GM21576 (cell line): ENCODE measurements at regions not wholly inside any gene's neighbourhood (a gene's known extent, or its start where the extent isn't known, plus 50 kb on each side); places are given as distances from the start of the nearest gene placed in this dataset.

Source experiments
- ATAC-seq: cut with Tn5 transposase; IDR thresholded peaks from one replicate; pipeline ENCODE4 v1.9.1; 2021; ENCODE audit warnings: mild to moderate bottlenecking, moderate library complexity; ENCODE audit not compliant: unreplicated experiment

DNA sequence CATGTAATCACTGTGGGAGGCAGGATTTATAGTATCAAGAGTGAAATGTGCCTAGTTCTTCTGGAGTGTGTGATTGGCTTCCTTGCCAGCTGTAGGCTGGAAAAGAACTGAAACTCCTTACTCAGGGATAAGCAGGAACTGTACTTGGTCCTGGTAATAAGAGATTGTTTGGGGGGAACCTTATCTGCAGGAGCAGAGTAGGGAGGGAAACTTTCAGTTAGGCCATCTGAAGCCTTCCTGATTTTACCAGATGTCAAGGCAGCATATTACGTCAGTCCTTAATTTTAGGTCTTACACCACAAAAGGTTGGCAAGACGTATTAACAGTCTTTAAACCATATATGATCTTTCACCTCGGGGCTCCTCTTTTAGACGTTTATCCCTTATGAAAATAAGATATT lies 231.5 kb upstream of the FMR1 start:
- ATAC-seq = no peak

DNA sequence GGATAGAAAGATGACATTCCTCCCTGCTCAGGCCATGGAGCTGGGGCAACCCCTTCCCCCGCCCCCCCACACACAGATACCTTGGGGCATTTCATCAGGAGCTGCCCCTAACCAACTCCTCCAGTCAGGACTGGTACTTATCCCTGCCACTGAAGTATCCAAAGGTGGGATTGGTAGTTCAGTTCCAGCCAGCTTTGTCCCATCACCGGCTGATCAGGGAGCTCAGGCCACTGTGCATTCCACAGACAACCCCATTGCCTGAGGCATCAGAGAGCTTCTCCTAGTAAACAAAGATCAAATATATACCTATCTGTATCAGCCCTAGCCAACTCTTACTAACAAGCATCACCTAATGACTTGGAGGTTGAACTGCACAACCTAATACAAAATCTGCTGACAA lies 218.2 kb upstream of the FMR1 start:
- no peak for ATAC-seq

DNA sequence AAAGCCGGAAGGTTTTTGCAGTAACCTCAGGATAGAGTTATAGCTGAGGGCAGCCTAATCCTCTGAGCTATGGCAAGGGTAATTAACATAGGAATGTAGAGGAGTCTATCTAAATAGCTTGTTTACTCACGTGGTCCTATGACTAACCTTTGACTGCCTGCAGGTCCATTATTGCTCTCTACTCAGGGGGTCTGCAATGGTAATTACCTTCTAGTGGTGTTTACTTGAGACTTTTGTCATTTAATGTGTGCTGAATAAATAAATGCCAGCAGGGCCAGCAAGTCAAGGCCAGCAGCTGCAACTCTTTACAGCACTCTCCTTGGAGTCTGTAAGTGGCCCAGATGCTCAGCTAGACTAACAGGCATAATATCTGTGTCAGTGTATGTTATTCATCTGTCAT lies 212.7 kb upstream of the FMR1 start:
- no peak for ATAC-seq

DNA sequence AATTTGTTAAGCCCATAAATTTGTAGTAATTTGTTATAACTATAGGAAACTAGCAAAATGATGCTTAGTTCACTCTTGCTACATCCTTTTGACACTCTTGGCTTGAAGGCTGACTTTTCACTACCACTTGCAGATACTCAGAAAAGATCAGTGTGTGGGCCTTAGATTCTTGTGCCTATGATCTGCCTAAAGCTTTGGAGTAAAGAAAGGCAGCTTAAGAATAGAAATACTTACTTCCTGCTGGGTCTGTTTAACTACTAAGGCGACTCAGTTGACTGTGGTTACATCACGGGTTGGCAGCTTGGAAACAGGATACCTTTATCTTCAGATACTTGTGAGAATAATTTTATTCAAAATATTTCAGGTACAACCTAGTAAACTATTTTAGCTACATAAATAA lies 201.4 kb upstream of the FMR1 start:
- no peak for ATAC-seq

DNA sequence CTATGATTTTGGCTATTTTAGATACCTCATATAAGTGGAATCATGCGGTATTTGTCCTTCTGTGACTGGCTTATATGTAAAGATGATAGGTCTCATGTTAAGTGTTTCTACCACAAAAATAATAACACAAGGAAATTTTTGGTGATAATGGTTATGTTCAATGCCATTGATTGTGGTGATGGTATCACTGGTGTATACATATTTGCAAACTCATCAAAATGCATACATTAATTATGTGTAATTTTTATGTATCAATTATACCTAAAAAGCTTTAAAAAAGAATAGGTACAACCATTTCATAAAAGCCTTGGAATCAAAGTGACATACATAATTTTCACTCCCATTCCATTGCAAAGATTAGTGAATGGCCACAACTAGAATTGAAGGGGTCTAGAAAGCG lies 178.3 kb upstream of the FMR1 start:
- no peak for ATAC-seq

DNA sequence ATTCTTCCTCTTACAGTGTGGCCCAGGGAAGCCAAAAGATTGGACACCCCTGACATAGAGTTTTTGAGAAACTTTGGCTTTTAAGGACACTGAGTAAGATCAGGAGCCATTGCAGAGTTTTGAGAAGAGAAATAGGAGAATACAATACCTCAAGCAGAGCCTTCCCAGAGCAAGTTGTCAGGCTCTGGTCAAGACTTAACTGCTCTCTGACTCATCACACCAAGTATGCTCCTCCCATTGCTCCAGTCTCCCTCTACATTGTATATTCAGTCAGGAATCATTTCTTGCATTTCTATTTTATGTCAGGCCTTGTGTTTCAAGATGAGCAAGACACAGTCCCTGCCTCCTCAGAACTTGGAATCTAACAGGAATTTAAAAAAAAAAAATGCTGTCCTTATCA lies 176.4 kb upstream of the FMR1 start:
- no peak for ATAC-seq

DNA sequence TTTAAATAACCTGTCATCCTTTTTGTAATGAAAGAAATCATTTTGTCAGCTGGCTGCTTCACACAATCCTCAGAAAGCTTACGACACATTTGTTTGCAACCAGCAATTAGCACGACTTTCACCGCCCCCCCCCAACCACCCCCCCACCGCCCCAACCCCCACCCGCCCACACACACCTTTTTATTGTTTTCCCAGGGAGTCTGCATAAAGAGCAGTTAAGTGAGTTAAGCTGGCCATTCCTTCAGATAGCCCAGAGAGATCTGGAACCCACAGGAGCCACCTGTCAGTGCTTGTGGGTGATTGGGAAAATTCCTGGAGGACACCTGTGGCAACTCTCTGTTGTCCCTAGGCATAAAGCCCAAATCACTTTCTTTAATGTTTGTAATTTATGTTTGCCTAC lies 175.7 kb upstream of the FMR1 start:
- ATAC-seq = no peak

DNA sequence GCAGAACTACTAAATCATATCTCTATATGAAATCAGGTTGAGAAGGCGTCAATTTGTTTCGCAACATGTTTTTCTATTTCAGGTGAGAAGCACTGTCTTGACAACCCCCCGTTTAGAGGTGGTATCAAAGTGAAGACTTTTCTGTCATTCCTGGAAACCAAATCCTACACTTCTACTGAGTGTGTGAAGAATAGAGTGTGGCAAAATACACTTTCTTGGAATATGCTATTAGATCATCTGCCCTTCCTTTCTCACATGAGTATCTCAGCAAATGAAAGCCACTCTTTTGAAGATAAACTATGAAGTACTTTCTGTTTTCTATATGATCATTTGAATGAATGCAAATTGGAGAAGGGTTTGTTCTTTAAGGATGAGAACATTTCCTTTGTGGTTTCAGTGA lies 174.0 kb upstream of the FMR1 start:
- no peak for ATAC-seq

DNA sequence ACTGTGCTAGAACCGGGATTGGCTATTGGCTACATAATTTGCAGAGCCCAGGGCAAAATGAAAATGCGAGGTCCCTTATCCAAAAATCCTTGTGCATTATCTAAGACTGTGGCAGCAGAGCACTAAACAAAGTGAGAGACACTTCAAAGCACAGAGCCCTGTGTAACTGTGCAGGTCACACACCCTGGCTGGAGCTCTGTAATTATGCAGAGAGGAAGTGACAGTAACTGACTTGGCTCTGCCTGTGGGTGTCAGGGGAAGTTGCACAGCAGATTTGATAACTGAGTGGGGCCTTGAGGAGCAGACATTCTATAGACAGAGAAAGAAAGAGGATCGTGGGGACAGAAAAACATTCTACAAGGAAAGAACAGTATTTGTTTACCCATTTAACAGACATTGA lies 173.5 kb upstream of the FMR1 start:
- ATAC-seq = no peak

DNA sequence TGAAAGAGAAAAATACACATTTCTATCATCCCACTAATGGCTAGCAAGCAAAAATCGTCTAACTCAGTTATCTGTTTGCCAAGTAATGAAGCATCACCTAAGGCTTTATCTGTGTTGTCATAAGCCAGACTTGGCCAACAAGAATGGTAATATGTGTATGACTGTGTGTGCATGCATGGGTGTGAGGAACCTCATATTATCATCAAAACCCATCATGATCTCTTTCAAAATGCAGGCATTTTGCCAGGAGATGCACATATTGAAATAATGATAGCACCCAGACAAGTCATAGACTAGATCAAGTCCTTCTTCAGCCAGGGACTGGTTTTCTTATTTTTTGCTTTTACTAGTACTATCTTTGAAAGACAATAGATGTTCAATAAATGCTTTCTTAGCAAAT lies 172.5 kb upstream of the FMR1 start:
- no peak for ATAC-seq

DNA sequence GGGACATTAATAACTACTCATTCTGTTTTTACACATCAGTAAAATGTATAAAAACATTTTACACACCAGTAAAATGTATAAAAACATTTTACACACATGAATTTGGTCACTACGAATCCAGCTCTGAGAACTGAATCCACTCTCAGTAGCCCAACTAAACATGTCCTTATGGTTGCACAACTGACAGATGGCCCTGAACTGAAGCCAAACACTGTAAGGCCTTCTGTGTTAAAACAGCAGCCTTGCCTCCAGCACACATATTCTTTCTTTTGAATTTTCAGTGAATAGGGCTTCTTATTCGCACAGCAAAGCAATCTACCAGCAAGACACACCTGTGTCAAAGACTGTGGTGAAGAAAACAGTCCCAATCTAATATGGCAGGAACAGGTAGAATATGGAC lies 169.9 kb upstream of the FMR1 start:
- ATAC-seq = no peak

DNA sequence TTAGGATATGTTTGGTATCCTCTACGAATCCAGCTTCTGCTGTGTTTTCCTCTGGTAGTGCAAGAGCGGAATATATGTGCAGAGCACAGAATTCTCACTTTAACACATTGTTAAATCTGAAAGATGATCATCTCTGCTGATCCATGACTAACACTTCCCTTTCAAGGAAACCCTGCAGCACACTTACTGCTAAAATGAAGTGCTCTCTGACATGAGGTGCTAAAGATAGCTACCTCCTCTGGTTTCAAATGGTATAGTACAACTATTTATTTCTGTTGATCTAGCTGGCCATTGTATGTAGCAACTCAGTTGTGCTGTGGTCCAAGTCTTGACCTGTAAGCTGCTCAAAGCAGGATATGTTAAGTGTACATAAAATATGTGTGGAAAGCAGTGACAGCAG lies 162.4 kb upstream of the FMR1 start:
- ATAC-seq = no peak

DNA sequence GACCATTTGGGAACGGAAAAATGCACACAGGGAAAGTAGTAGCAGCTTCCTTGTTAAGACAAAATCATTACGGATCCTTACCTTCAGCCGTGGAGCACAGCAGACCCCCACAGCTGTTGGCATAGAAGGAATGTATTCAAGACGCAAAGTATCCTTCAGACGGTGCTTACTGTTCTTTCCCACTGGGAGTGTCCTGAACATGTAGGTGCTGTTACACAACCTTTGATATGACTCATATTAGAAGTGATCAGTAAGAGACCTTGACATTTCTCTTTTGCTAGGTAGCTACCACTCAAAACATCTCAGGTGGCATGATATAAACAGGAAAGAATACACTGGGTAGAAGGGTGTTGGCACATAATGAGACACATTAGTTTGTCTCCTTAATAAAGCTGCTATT lies 154.0 kb upstream of the FMR1 start:
- no peak for ATAC-seq

DNA sequence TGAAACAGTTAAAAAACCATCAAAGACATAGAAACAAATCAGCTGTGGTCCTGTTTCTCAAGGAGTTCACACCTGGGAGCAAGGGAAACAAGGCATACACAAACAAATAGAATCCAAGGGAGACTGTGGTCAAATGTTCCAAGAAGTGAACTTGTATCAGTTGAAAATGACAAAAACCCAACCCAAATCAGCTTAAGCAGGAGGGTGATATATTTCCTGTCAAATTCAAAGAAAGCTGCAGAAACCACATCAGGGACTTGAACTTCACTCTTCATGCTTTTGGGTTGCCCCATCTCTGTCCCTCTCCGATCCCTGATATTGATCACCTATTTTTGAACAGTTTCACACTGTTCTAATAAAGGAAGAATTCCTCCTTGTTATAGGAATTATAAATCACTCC lies 148.6 kb upstream of the FMR1 start:
- ATAC-seq = no peak

DNA sequence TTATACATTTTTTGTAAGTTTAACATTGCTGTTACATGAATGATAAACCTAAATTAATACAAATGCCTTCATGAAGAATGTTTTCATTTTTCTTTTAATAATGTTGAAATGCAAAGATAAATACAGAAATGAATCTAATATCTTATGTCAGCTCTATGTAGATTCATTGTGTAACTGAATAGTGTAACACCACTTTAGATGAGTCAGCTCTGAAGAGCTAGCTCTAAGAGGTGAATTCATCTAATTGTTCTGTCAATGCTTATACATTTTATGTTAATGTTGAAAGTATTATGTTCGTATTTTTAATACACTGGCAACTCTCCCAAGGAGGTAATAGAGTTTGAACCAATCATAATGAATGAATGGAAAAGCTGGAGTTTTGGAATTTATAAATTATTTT lies 146.9 kb upstream of the FMR1 start:
- ATAC-seq = no peak

DNA sequence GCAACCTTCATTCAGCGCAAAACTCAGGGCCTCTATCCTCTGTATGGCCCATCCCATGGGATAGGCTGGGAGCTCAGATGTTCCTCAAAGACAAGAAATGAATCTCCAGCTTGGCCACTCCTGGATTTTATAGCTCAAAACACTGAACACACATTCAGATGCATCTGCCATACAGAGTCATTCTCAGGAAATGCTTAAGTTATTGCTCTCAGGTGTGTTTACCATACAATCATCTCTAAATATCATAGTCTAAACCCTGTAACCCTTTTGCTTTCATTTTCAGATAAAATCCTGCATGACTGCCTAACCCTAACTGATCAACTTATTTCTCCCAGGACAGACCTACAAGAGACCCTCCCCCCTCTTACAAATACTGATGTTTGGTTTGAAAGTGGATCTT lies 140.9 kb upstream of the FMR1 start:
- ATAC-seq = no peak

DNA sequence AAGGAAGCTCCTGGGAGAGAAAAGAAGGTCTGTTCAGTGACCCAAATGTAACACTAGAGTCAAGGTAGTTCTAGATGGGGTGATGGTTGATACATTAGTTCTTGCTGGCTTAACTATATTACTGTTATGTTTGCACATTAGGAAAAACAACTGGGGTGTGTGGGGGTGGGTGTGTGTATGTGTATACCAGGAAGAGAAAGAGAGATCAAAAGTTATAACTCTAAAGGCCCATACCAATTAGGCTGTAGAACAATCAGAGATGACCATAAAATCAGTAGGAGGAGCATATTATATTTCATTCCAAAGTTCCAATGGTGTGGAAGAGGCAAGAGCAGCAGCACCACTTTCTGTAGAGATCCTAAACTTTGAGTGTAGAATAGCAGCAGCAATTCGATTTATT lies 134.7 kb upstream of the FMR1 start:
- ATAC-seq = no peak

DNA sequence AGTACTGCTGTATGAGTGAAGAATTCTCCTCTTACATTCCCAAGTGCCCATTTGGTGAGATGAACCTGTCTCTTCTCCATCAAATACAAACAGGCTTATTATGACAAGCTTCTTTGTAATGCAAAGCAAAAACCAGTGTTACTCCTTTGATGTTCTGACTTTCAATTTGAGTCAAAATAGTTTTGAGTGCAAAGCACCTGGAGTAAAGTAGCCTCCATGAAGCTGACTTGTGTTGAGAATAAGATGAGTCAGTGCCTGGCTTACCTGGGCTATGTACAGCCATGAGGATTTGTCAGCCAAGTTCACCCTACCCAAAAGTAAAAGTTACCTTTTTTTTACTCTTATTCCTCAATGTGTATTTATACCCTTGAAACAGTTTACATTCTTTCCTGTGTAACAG lies 132.5 kb upstream of the FMR1 start:
- ATAC-seq = no peak

DNA sequence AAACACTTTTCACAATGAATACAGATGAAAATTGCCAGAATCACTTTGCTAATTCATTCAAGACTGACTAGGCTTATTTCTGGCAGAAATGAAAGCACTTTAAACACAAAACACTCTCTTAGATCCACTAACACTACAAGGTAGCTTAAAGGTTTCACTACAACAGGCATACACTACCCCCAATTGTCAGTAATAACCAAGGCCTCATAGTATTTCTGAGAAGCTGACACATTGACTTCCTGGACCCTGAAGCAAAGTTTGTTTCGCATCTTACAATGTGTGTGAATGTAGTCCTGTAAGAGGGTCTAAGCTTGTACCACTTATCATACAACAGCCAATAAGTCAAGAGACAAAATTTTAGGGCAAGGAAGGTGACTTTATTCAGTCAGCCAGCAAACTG lies 129.9 kb upstream of the FMR1 start:
- ATAC-seq = no peak

DNA sequence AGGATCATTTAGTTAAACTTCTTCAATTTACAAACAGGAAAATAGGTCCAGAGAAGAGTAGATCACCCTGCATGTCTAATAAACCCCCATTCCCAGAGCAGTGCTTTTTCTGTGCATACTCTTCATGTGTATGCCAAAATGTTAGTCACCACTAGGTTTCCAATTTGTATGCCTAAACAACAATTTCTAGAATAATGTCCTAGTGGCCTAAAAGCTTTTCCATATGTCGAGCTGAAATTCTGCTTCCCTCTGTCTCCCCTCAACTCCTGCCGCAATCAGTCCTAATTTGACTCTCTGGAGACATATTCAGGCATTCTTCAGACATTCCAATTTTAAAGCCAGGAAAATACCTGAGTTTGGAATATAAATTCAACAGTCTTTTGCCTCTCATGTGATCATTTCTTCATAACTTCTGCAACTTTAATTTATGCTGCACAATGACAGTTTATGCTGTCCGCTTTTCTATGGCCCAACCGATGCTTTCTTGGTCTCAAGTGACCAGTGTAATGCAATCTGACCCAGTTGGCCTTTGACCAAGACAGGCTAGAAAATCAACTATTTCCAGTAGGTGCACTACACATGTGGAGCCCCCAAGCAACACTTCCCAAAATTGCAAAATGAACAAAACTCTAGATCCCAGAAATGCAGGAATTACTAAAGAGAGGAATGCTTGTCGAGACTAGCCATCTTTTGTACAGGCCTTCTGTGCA lies 122.9 kb upstream of the FMR1 start:
- ATAC-seq = no peak

DNA sequence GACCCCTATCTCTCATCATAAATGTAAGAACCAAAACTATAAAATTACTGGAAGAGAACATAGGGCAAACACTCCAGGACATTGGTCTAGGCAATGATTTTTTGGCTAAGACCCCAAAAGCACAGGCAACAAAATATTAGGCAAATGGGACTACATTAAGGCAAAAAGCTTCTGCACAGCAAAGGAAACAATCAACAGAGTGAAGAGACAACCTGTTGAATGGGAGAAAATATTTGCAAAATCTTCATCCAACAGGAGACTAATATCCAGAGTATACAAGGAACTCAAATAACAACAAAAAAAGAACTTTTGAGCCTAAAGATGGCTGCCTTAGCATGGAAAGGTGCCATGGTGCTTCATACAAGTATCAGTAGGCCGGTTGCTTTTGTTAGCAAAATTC lies 111.1 kb upstream of the FMR1 start:
- ATAC-seq = no peak

DNA sequence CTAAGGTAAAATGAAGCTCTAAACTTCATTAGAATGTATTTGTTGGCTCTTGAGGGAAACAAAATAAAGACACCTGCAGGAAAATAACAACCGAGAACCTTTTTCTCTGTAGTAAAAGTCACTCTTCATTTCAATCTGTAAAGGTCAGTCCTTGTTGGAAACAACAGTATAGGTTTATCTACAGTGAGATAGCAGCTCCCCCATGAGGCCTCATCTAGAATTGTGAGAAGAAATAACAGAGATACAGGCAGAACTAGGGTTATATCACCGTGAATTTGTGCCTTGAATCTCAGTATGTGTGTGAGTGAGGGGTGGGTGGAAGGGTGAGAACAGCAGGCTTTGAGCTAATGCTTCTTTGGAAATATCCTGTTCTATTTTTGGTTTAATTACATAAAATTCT lies 107.8 kb upstream of the FMR1 start:
- ATAC-seq = no peak

DNA sequence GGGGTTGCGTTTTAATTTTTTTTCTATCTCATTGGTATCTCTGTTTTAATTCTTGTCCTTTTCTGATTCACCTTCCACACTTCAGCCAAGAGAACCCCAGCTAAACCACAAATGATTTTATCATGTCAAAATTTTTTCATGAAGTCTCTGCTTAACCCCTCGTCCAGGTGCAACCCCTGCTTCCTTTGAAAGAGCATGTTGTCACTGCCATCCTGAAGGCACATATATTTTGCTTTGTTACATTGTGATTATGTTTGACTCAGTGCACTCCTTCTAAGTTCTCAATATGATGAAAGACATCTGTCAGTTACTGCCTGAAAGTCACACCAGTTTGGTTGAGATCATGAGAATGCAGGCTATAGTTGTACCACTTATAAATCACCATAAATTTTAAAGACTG lies 99.9 kb upstream of the FMR1 start:
- no peak for ATAC-seq

DNA sequence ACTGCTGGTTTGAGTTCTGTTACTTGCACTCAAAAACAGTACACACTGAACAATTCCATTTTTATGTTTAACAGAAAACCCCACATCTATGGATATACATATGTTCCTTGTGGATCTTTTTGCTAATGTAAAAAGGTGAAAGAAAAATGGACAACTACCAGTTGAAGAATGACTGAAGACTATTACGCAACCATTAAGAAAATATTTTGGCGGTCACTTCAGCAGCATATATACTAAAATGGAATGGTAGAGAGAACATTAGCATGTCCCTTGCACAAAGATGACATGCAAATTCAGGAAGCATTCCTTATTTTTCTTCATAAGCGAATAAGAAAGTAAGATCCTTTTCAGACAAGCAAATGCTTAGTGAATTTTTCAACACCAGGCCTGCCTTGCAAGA lies 84.6 kb upstream of the FMR1 start:
- ATAC-seq = no peak
